HCT116 (cell line): ENCODE measurements at regions not wholly inside any gene's neighbourhood (a gene's known extent, or its start where the extent isn't known, plus 50 kb on each side); places are given as distances from the start of the nearest gene placed in this dataset.

Source experiments
- ATAC-seq: fragments of 200-7000 bp; cut with Tn5 transposase; 2 replicates; pipeline ENCODE4 v1.9.1; 2020; ENCODE audit warnings: mild to moderate bottlenecking, moderate library complexity
- BruUV-seq: library from RNA; stranded (reverse); fragments of 400-500 nt; replicated peaks from 2 replicates; lab custom pipeline; 2021; lab: Mats Ljungman, UMichigan
- CTCF ChIA-PET: fragments of 300-600 bp; sonication (Branson Sonifier 250); formaldehyde crosslinking; loops from one replicate; lab custom pipeline; 2021; ENCODE audit warnings: antibody characterized with exemption; lab: Charles Lee
- POLR2A ChIA-PET: fragments of 300-600, 350-600 bp; sonication (Branson Sonifier 250); formaldehyde crosslinking; loops from one replicate; lab custom pipeline; 2021; ENCODE audit warnings: antibody characterized with exemption; lab: Charles Lee
- RAD21 ChIA-PET, 2 experiments: fragments of 300-600 bp; sonication (Branson Sonifier 250); formaldehyde crosslinking; loops; one replicate each; lab custom pipeline; 2023; ENCODE audit warnings: low total read pairs in 2 of 2; ENCODE audit not compliant: uncharacterized antibody in 2 of 2, unreplicated experiment in 2 of 2, low non-redundant PET in 1 of 2; lab: Charles Lee
- DNase-seq: peaks from one replicate; pipeline ENCODE4 v3.0.0-alpha.2; 2010; ENCODE audit warnings: low read depth, low spot score
- H2AFZ ChIP-seq: fragments of 200-600 bp; shearing (Covaris generic), sonication (generic); 2 replicates; pipeline ENCODE4 v1.6.1; 2017; ENCODE audit warnings: low read depth, mixed run types, mixed read lengths, antibody characterized with exemption, low read length; ENCODE audit not compliant: poor library complexity, severe bottlenecking
- H3K27ac ChIP-seq: 2 replicates; pipeline ENCODE4 v1.5.1; 2012; ENCODE audit warnings: low read depth, low read length
- H3K27me3 ChIP-seq: fragments of 200-600 bp; sonication (generic); 2 replicates; pipeline ENCODE4 v1.6.1; 2016; ENCODE audit warnings: mixed run types, low read length, mixed read lengths; ENCODE audit not compliant: insufficient read depth
- H3K36me3 ChIP-seq, 2 experiments: fragments of 200-500 bp in 1 of 2; fragments of 200-600 bp in 1 of 2; sonication (Bioruptor generic) in 1 of 2; sonication (generic) in 1 of 2; 2 replicates each; pipeline versions ENCODE4 v1.5.1 to v1.6.1; 2014 to 2016; ENCODE audit warnings: low read length in 2 of 2, inconsistent platforms in 1 of 2, mixed read lengths in 1 of 2, mixed run types in 1 of 2; ENCODE audit not compliant: insufficient read depth in 2 of 2, control insufficient read depth in 1 of 2
- H3K4me1 ChIP-seq, 2 experiments: fragments of 200-600 bp in 1 of 2; sonication (generic) in 1 of 2; 2 replicates each; pipeline versions ENCODE4 v1.5.1 to v1.6.1; 2012 to 2017; ENCODE audit warnings: low read length in 2 of 2, inconsistent platforms in 1 of 2, mild to moderate bottlenecking in 1 of 2, mixed read lengths in 1 of 2, mixed run types in 1 of 2, moderate library complexity in 1 of 2; ENCODE audit not compliant: insufficient read depth in 2 of 2, control insufficient read depth in 1 of 2
- H3K4me2 ChIP-seq: fragments of 200-600 bp; sonication (generic); 2 replicates; pipeline ENCODE4 v1.6.1; 2017; ENCODE audit warnings: mixed run types, low read length, mixed read lengths
- H3K4me3 ChIP-seq, 2 experiments: fragments of 200-600 bp in 1 of 2; sonication (generic) in 1 of 2; replicated peaks in 1 of 2; 2 replicates each; pipeline ENCODE4 v1.5.1; 2011 to 2016; ENCODE audit warnings: low read length in 2 of 2, control low read depth in 1 of 2, low read depth in 1 of 2, mild to moderate bottlenecking in 1 of 2, mixed read lengths in 1 of 2, mixed run types in 1 of 2
- H3K79me2 ChIP-seq: fragments of 200-600 bp; sonication (generic); 2 replicates; pipeline ENCODE4 v1.6.1; 2017; ENCODE audit warnings: mild to moderate bottlenecking, mixed run types, low read length, moderate library complexity, mixed read lengths; ENCODE audit not compliant: insufficient read depth
- H3K9ac ChIP-seq: fragments of 200-600 bp; sonication (generic); 2 replicates; pipeline ENCODE4 v1.6.1; 2016; ENCODE audit warnings: low read length, mixed read lengths
- H3K9me2 ChIP-seq: fragments of 200-600 bp; sonication (generic), shearing (Covaris generic); 2 replicates; pipeline ENCODE4 v1.6.1; 2017; ENCODE audit warnings: mixed run types, mild to moderate bottlenecking, moderate library complexity; ENCODE audit not compliant: insufficient read depth
- H3K9me3 ChIP-seq, 2 experiments: fragments of 200-500 bp in 1 of 2; fragments of 200-600 bp in 1 of 2; sonication (Bioruptor generic) in 1 of 2; sonication (generic) in 1 of 2; 2 replicates each; pipeline ENCODE4 v1.6.1; 2014 to 2017; ENCODE audit warnings: low read length in 2 of 2, mixed read lengths in 2 of 2, inconsistent platforms in 1 of 2, low read depth in 1 of 2, mild to moderate bottlenecking in 1 of 2, mixed run types in 1 of 2, moderate library complexity in 1 of 2; ENCODE audit not compliant: control insufficient read depth in 1 of 2, insufficient read depth in 1 of 2
- H4K20me1 ChIP-seq: fragments of 200-600 bp; sonication (generic), shearing (Covaris generic); 2 replicates; pipeline ENCODE4 v1.6.1; 2017; ENCODE audit warnings: mixed run types, mild to moderate bottlenecking, moderate library complexity; ENCODE audit not compliant: insufficient read depth
- CBX3 ChIP-seq: IDR thresholded peaks from 2 replicates; pipeline ENCODE4 v1.6.1; 2012; ENCODE audit warnings: low read depth
- CEBPB ChIP-seq: IDR thresholded peaks from 2 replicates; pipeline ENCODE4 v1.6.1; 2012; ENCODE audit warnings: low read depth
- EGR1 ChIP-seq: IDR thresholded peaks from 2 replicates; pipeline ENCODE4 v1.6.1; 2012; ENCODE audit warnings: low read depth
- EZH2 ChIP-seq: fragments of 200-600 bp; sonication (generic); IDR thresholded peaks from 2 replicates; pipeline ENCODE4 v1.6.1; 2017; ENCODE audit warnings: antibody characterized with exemption, mixed run types
- EZH2phosphoT487 ChIP-seq: fragments of 200-600 bp; IDR thresholded peaks from 2 replicates; pipeline ENCODE4 v1.6.1; 2018; ENCODE audit warnings: antibody characterized with exemption, borderline replicate concordance
- FOSL1 ChIP-seq: IDR thresholded peaks from 2 replicates; pipeline ENCODE4 v1.6.1; 2012; ENCODE audit warnings: low read depth
- RAD21 ChIP-seq: IDR thresholded peaks from 2 replicates; pipeline ENCODE4 v1.6.1; 2012; ENCODE audit warnings: low read depth, mild to moderate bottlenecking
- SIN3A ChIP-seq: IDR thresholded peaks from 2 replicates; pipeline ENCODE4 v1.6.1; 2012; ENCODE audit warnings: low read depth
- YY1 ChIP-seq: IDR thresholded peaks from 2 replicates; pipeline ENCODE4 v1.6.1; 2011; ENCODE audit warnings: low read length, low read depth, moderate library complexity, mild to moderate bottlenecking; ENCODE audit not compliant: insufficient replicate concordance; ENCODE audit errors: extremely low read depth
- ZFX ChIP-seq: fragments of 450-650 bp; IDR thresholded peaks from 2 replicates; pipeline ENCODE4 v1.6.1; 2017
- ZNF274 ChIP-seq: fragments of 200-500 bp; sonication (Bioruptor generic); IDR thresholded peaks from 2 replicates; pipeline ENCODE4 v1.6.1; 2014; ENCODE audit warnings: mild to moderate bottlenecking, low read depth, low read length, inconsistent platforms
- intact Hi-C: fragments of 100-400 bp; cut with micrococcal nuclease; formaldehyde crosslinking; loops from 2 replicates; pipeline ENCODE4 v1.10.0; 2022
- TF ChIP-seq, protein P1 (sequence below): IDR thresholded peaks from 2 replicates; pipeline ENCODE4 v1.6.1; 2012
- TF ChIP-seq, protein P2 (sequence below): IDR thresholded peaks from 2 replicates; pipeline ENCODE4 v1.6.1; 2012

DNA sequence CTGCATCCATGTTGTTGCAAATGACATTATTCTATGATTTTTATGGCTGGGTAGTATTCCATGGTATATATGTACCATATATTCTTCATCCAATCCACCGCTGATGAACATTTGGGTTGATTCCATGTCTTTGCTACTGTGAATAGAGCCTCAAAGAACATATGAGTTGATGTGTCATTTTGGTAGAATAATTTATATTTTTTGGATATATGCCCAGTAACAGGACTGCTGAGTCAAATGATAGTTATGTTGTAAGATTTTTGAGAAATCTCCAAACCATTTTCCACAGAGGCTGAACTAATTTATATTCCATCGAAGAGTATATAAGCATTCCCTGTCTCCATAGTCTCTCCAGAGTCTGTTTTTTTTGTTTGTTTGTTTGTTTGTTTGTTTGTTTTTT, 1373.5 kb downstream of the GRIK2 start:
- no TSS peak for BruUV-seq
- Histone ChIP-seq H4K20me1 (no peaks in the 10 kb centered on the region), H3K4me1 (no peaks in the 10 kb centered on the region), H3K9ac (no peak overlapping the region), H3K36me3 (no peaks in the 10 kb centered on the region), H3K79me2 (no peaks in the 10 kb centered on the region), H3K27me3 (no peaks in the 10 kb centered on the region), H3K9me3 (0 out of 4 replicates have a peak, but pooled peaks cover 0 to 3% of the 10 kb centered on the region in 2 experiments), H3K4me2 (no peak overlapping the region), H3K27ac (no peak overlapping the region), H3K4me3 (no peak overlapping the region), H3K9me2 (no peaks in the 10 kb centered on the region), H2AFZ (no peak overlapping the region)
- ChIA-PET RAD21 (no interaction called here), POLR2A (no interaction called here), CTCF (no interaction called here)
- intact Hi-C loops: no loop called here
- no peak for ATAC-seq
- no peak for DNase-seq
- TF ChIP-seq, protein P1, sequence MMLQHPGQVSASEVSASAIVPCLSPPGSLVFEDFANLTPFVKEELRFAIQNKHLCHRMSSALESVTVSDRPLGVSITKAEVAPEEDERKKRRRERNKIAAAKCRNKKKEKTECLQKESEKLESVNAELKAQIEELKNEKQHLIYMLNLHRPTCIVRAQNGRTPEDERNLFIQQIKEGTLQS: no peak
- TF ChIP-seq YY1: no peak
- TF ChIP-seq ZNF274: no peak
- TF ChIP-seq RAD21: no peak
- TF ChIP-seq, protein P2, sequence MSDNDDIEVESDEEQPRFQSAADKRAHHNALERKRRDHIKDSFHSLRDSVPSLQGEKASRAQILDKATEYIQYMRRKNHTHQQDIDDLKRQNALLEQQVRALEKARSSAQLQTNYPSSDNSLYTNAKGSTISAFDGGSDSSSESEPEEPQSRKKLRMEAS: no peak

DNA sequence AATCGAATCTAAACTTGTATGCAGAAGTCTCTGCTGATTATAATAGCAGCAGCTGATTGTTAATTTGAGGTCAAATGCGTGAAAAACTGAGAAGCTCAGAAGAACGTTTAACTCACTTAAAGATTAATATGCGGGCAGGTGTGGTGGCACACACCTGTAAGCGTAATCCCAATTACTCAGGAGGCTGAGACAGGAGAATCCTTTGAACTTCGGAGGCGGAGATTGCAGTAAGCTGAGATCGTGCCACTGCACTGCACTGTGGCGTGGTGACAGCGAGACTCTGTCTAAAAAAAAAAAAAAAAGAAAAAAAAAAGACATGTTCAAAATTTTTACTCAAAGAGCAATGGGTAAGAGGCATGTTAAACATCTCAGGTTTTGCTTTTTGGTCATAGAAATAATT, 1370.8 kb downstream of the GRIK2 start:
- intact Hi-C loops: no loop called here
- Histone ChIP-seq H3K9me2 (peaks cover 7% of the 10 kb centered on the region; the same call in 1 of the 2 replicates), H3K4me3 (no peak overlapping the region), H3K9ac (no peak overlapping the region), H2AFZ (no peak overlapping the region), H3K36me3 (no peaks in the 10 kb centered on the region), H3K27ac (no peak overlapping the region), H3K4me2 (no peak overlapping the region), H3K9me3 (0 out of 4 replicates have a peak, but pooled peaks cover 0 to 3% of the 10 kb centered on the region in 2 experiments), H3K27me3 (no peaks in the 10 kb centered on the region), H4K20me1 (no peaks in the 10 kb centered on the region), H3K79me2 (no peaks in the 10 kb centered on the region), H3K4me1 (peaks cover 2 to 3% of the 10 kb centered on the region in 2 experiments; a peak in 3 of 4 replicates)
- ChIA-PET POLR2A (no interaction called here), CTCF (no interaction called here), RAD21 (no interaction called here)
- no TSS peak for BruUV-seq
- TF ChIP-seq, protein P2: no peak
- TF ChIP-seq CBX3 (no peak), EGR1 (no peak), FOSL1 (no peak), EZH2 (no peak), RAD21 (no peak), EZH2phosphoT487 (no peak), ZFX (no peak), YY1 (no peak), SIN3A (no peak), CEBPB (no peak)
- ATAC-seq (no peak), DNase-seq (no peak)
